Keratinocyte (primary cell): ENCODE measurements at regions not wholly inside any gene's neighbourhood (a gene's known extent, or its start where the extent isn't known, plus 50 kb on each side); places are given as distances from the start of the nearest gene placed in this dataset.

Source experiments
- EZH2 ChIP-seq: IDR thresholded peaks from one replicate; pipeline ENCODE4 v1.6.1; 2012; ENCODE audit warnings: inconsistent platforms, mild to moderate bottlenecking, low read length, moderate library complexity
- TF ChIP-seq, protein P1 (sequence below), 3 experiments: IDR thresholded peaks in 1 of 3; conservative IDR thresholded peaks in 1 of 3; optimal IDR thresholded peaks in 1 of 3; 2 replicates in 2 of 3; 3 replicates in 1 of 3; pipeline versions ENCODE3 to v1.5.1; 2011; ENCODE audit warnings: low read length in 3 of 3, mild to moderate bottlenecking in 3 of 3, moderate library complexity in 2 of 3, control low read depth in 1 of 3, inconsistent platforms in 1 of 3; ENCODE audit not compliant: insufficient read depth in 2 of 3; ENCODE audit errors: extremely low read depth in 1 of 3

- TF ChIP-seq, protein P1, sequence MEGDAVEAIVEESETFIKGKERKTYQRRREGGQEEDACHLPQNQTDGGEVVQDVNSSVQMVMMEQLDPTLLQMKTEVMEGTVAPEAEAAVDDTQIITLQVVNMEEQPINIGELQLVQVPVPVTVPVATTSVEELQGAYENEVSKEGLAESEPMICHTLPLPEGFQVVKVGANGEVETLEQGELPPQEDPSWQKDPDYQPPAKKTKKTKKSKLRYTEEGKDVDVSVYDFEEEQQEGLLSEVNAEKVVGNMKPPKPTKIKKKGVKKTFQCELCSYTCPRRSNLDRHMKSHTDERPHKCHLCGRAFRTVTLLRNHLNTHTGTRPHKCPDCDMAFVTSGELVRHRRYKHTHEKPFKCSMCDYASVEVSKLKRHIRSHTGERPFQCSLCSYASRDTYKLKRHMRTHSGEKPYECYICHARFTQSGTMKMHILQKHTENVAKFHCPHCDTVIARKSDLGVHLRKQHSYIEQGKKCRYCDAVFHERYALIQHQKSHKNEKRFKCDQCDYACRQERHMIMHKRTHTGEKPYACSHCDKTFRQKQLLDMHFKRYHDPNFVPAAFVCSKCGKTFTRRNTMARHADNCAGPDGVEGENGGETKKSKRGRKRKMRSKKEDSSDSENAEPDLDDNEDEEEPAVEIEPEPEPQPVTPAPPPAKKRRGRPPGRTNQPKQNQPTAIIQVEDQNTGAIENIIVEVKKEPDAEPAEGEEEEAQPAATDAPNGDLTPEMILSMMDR (optimal IDR thresholded peaks at IDR 0.05 in 1 of 3, IDR thresholded peaks at IDR 0.05 in 1 of 3, conservative IDR thresholded peaks at IDR 0.05 in 1 of 3; ENCODE audit: extremely low read depth in 1 of 3, insufficient read depth in 2 of 3, low read length in 3 of 3): no peak
- no peak for TF ChIP-seq EZH2
Measured at GRCh38 chr15:70152070-70152480, 54.4 kb upstream of the TLE3 start.
